Endothelial cell of umbilical vein (primary cell): ENCODE measurements at regions not wholly inside any gene's neighbourhood (a gene's known extent, or its start where the extent isn't known, plus 50 kb on each side); places are given as distances from the start of the nearest gene placed in this dataset.
"Not testable (repeated sequence)": the region's sequence is repeated elsewhere in the genome, so short reads cannot be mapped to it uniquely, and the experiment has no call there.

Experiments
- BruUV-seq: library from RNA; stranded (reverse); fragments of 400-500 nt; replicated peaks from 2 replicates; lab custom pipeline; 2021; lab: Mats Ljungman, UMichigan
- CTCF ChIA-PET: fragments of 300-600, 350-600 bp; sonication (Branson Sonifier 250); formaldehyde crosslinking; loops from one replicate; lab custom pipeline; 2021; ENCODE audit warnings: antibody characterized with exemption, inconsistent platforms; lab: Charles Lee
- POLR2A ChIA-PET: fragments of 300-600, 350-600 bp; sonication (Branson Sonifier 250); formaldehyde crosslinking; loops from one replicate; lab custom pipeline; 2021; ENCODE audit warnings: antibody characterized with exemption, inconsistent platforms; lab: Charles Lee
- DNase-seq: peaks from one replicate; pipeline ENCODE4 v3.0.0-alpha.2; 2011; ENCODE audit warnings: low read depth, low spot score
- FAIRE-seq: peaks from 2 replicates; lab custom pipeline; 2011; peaks lifted over from hg19 to GRCh38; lab: Jason Lieb, UNC
- H2AFZ ChIP-seq: 2 replicates; pipeline ENCODE4 v1.6.0; 2012; ENCODE audit warnings: low read depth, low read length, control low read depth, inconsistent platforms
- H3K27ac ChIP-seq: 2 replicates; pipeline ENCODE4 v1.5.1; 2011; ENCODE audit warnings: low read depth, mild to moderate bottlenecking, control low read depth, low read length, moderate library complexity; ENCODE audit not compliant: insufficient read depth
- H3K27me3 ChIP-seq, 2 experiments: 2 replicates each; pipeline versions ENCODE4 v1.6.0 to v1.6.1; 2011; ENCODE audit warnings: low read length in 2 of 2, mixed read lengths in 1 of 2; ENCODE audit not compliant: control insufficient read depth in 2 of 2, insufficient read depth in 2 of 2
- H3K36me3 ChIP-seq, 2 experiments: 2 replicates in 1 of 2; 3 replicates in 1 of 2; pipeline ENCODE4 v1.5.1; 2011; ENCODE audit warnings: low read length in 2 of 2, mild to moderate bottlenecking in 1 of 2, moderate library complexity in 1 of 2; ENCODE audit not compliant: control insufficient read depth in 2 of 2, insufficient read depth in 2 of 2; ENCODE audit errors: extremely low read depth in 1 of 2
- H3K4me1 ChIP-seq: 3 replicates; pipeline ENCODE4 v1.5.1; 2011; ENCODE audit warnings: mild to moderate bottlenecking, low read length; ENCODE audit not compliant: control insufficient read depth, insufficient read depth; ENCODE audit errors: extremely low read depth
- H3K4me2 ChIP-seq: 2 replicates; pipeline ENCODE4 v1.6.1; 2011; ENCODE audit warnings: low read length, control low read depth, mixed read lengths; ENCODE audit not compliant: insufficient read depth
- H3K4me3 ChIP-seq, 3 experiments: fragments of 200-600 bp in 1 of 3; sonication (generic), shearing (Covaris generic) in 1 of 3; replicated peaks in 1 of 3; 2 replicates each; pipeline ENCODE4 v1.5.1; 2011 to 2016; ENCODE audit warnings: control low read depth in 3 of 3, low read length in 3 of 3, mild to moderate bottlenecking in 2 of 3, inconsistent platforms in 1 of 3, low read depth in 1 of 3, moderate library complexity in 1 of 3; ENCODE audit not compliant: insufficient read depth in 1 of 3
- H3K79me2 ChIP-seq: 2 replicates; pipeline ENCODE4 v1.6.0; 2012; ENCODE audit warnings: low read length, inconsistent platforms; ENCODE audit not compliant: control insufficient read depth, insufficient read depth
- H3K9ac ChIP-seq: replicated peaks from 2 replicates; pipeline ENCODE3; 2011; ENCODE audit warnings: low read length, control low read depth; ENCODE audit not compliant: insufficient read depth; ENCODE audit errors: extremely low read depth
- H3K9me1 ChIP-seq: replicated peaks from 3 replicates; pipeline ENCODE4 v1.6.0; 2011; ENCODE audit warnings: mild to moderate bottlenecking, low read length; ENCODE audit not compliant: control insufficient read depth, insufficient read depth; ENCODE audit errors: extremely low read depth
- H3K9me3 ChIP-seq: replicated peaks from 2 replicates; pipeline ENCODE4 v1.5.1; 2012; ENCODE audit warnings: low read length, inconsistent platforms; ENCODE audit not compliant: control insufficient read depth, insufficient read depth
- H4K20me1 ChIP-seq: replicated peaks from 2 replicates; pipeline ENCODE3; 2011; ENCODE audit warnings: mild to moderate bottlenecking, low read length; ENCODE audit not compliant: control insufficient read depth, insufficient read depth; ENCODE audit errors: extremely low read depth
- EZH2 ChIP-seq: IDR thresholded peaks from 2 replicates; pipeline ENCODE4 v1.6.1; 2012; ENCODE audit warnings: borderline replicate concordance, low read depth, mild to moderate bottlenecking, moderate library complexity, low read length, inconsistent platforms; ENCODE audit not compliant: severe bottlenecking
- dilution Hi-C: fragments of 300-500 bp; cut with MboI; formaldehyde crosslinking; loops from one replicate; pipeline ENCODE4 v1.15.0; 2019; ENCODE audit warnings: low sequenced_read_pairs; ENCODE audit not compliant: extremely low pct_ligation_motif_present
- intact Hi-C: fragments of 100-400 bp; cut with micrococcal nuclease; formaldehyde crosslinking; loops from one replicate; pipeline ENCODE4 v1.10.0; 2022
- TF ChIP-seq, protein P1 (sequence below): IDR thresholded peaks from 2 replicates; pipeline ENCODE4 v1.6.1; 2011; ENCODE audit not compliant: insufficient read depth, insufficient read length

- H3K27me3 ChIP-seq: no peaks in the 10 kb centered on the region
- TF ChIP-seq, protein P1, sequence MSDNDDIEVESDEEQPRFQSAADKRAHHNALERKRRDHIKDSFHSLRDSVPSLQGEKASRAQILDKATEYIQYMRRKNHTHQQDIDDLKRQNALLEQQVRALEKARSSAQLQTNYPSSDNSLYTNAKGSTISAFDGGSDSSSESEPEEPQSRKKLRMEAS: no peak
- H3K9me1 ChIP-seq: no peaks in the 10 kb centered on the region
- no peak overlapping the region for H3K4me2 ChIP-seq
- no peaks in the 10 kb centered on the region for H3K79me2 ChIP-seq
- intact Hi-C loops: no loop called here
- H3K36me3 ChIP-seq: no peaks in the 10 kb centered on the region
- dilution Hi-C loops: no loop called here
- POLR2A ChIA-PET: no interaction called here
- BruUV-seq: no TSS peak
- no peaks in the 10 kb centered on the region for H3K9me3 ChIP-seq
- H2AFZ ChIP-seq: no peak overlapping the region
- no peaks in the 10 kb centered on the region for H4K20me1 ChIP-seq
- H3K4me3 ChIP-seq: no peak overlapping the region
- no peak overlapping the region for H3K9ac ChIP-seq
- H3K4me1 ChIP-seq: no peaks in the 10 kb centered on the region
- CTCF ChIA-PET: interaction anchor here (3.2 kb wide), 1 partner anchor 371 kb away, joined by 8 read pairs; no protein-coding TSS in a partner anchor
- DNase-seq: no peak
- no peak overlapping the region for H3K27ac ChIP-seq
- no peak for FAIRE-seq
These were observed 464.9 kb downstream of the PDZRN4 start for GRCh38 chr12:41652981-41653380.

- no peak overlapping the region for H3K4me3 ChIP-seq
- ChIA-PET POLR2A (no interaction called here), CTCF (no interaction called here)
- H3K9ac ChIP-seq: no peak overlapping the region
- no peak for TF ChIP-seq EZH2
- no peaks in the 10 kb centered on the region for H3K9me1 ChIP-seq
- intact Hi-C loops (no loop called here), dilution Hi-C loops (no loop called here)
- H2AFZ ChIP-seq: no peak overlapping the region
- H3K9me3 ChIP-seq: no peaks in the 10 kb centered on the region
- no peaks in the 10 kb centered on the region for H3K36me3 ChIP-seq
- H3K27ac ChIP-seq: no peak overlapping the region
- H3K4me2 ChIP-seq: no peak overlapping the region
- DNase-seq: no peak
- no peaks in the 10 kb centered on the region for H3K27me3 ChIP-seq
- BruUV-seq: no TSS peak
- no peaks in the 10 kb centered on the region for H3K4me1 ChIP-seq
- H4K20me1 ChIP-seq: no peaks in the 10 kb centered on the region
- FAIRE-seq: no peak
- no peaks in the 10 kb centered on the region for H3K79me2 ChIP-seq
These were observed 457.5 kb downstream of the PDZRN4 start for GRCh38 chr12:41645624-41646023.

GRCh38 chr12:41642808-41643207 is 454.7 kb downstream of the PDZRN4 start:
- H3K27ac ChIP-seq, H3K9ac ChIP-seq, H3K9me3 ChIP-seq, dilution Hi-C loops, DNase-seq, H4K20me1 ChIP-seq, BruUV-seq, H3K79me2 ChIP-seq, H2AFZ ChIP-seq, H3K4me2 ChIP-seq, H3K9me1 ChIP-seq, POLR2A ChIA-PET, H3K27me3 ChIP-seq, H3K4me1 ChIP-seq, H3K4me3 ChIP-seq, intact Hi-C loops, CTCF ChIA-PET, FAIRE-seq, H3K36me3 ChIP-seq: not testable (repeated sequence)
